Activated naive CD4-positive, alpha-beta T cell treated with anti-CD3 and anti-CD28 coated beads, Interleukin-2, amount 50 U/mL, for 24 hours (primary cell): ENCODE measurements at regions not wholly inside any gene's neighbourhood (a gene's known extent, or its start where the extent isn't known, plus 50 kb on each side); places are given as distances from the start of the nearest gene placed in this dataset.
"Not testable (repeated sequence)": the region's sequence is repeated elsewhere in the genome, so short reads cannot be mapped to it uniquely, and the experiment has no call there.

Experiments used
- H3K27ac Mint-ChIP-seq: one replicate; pipeline ENCODE4 v1.8.0; 2021; ENCODE audit warnings: mild to moderate bottlenecking, mixed read lengths
- H3K27me3 Mint-ChIP-seq: one replicate; pipeline ENCODE4 v1.8.0; 2021; ENCODE audit warnings: mixed read lengths
- H3K36me3 Mint-ChIP-seq: one replicate; pipeline ENCODE4 v1.8.0; 2021; ENCODE audit warnings: mixed read lengths
- H3K4me1 Mint-ChIP-seq: one replicate; pipeline ENCODE4 v1.8.0; 2021; ENCODE audit warnings: mixed read lengths
- H3K4me3 Mint-ChIP-seq: one replicate; pipeline ENCODE4 v1.8.0; 2021; ENCODE audit warnings: mild to moderate bottlenecking, mixed read lengths
- H3K9me3 Mint-ChIP-seq: one replicate; pipeline ENCODE4 v1.8.0; 2021; ENCODE audit warnings: mixed read lengths

DNA sequence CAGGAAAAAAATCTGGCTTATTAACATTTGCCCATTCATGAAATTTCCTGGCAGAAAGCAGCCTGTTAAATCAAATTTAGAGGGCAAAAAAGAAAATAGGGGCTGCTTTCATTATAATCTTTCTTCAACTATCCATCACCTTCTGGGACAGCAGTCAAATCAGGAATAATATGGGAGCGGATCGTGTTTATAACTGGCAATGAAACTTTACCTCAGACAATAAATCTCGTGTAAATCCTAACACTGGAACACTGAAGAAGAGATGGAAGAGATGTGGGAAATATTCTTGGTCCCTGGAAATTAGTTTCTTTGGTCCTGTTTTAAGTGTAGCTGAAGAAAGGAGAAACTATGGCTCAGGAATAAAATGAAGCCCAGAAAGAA is 77.5 kb upstream of the SERTAD2 start:
- no peaks in the 10 kb centered on the region for H3K9me3 Mint-ChIP-seq
- peaks cover 62% of the 10 kb centered on the region for H3K4me1 Mint-ChIP-seq
- peak overlapping the region; percentile 90 for H3K4me3 Mint-ChIP-seq
- H3K36me3 Mint-ChIP-seq, result peaks cover 6% of the 10 kb centered on the region
- H3K27ac Mint-ChIP-seq, result peak overlapping the region; percentile 99
- no peaks in the 10 kb centered on the region for H3K27me3 Mint-ChIP-seq

DNA sequence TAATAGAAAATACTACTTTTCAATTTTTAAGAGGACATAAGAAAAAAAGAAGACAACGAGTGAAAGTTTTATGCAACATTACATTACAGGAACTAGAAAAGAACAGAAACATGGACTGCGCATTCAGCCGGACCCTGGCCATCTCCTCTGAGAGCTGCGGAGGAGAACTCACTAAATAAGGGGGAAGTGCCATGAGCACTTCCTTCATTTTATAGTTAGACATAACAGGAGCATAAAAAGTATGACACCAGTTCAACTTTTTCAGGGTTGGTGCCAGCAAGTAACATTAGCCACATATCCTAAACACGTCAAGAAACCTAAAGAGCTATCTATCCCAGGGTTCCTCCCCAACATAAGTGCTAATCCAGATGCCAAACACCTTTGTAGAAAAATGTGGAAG is 78.0 kb upstream of the SERTAD2 start:
- Mint-ChIP-seq H3K4me3 (peak overlapping the region; percentile 90), H3K36me3 (peaks cover 6% of the 10 kb centered on the region), H3K4me1 (peaks cover 58% of the 10 kb centered on the region), H3K9me3 (no peaks in the 10 kb centered on the region), H3K27ac (peak overlapping the region; percentile 99), H3K27me3 (no peaks in the 10 kb centered on the region)

DNA sequence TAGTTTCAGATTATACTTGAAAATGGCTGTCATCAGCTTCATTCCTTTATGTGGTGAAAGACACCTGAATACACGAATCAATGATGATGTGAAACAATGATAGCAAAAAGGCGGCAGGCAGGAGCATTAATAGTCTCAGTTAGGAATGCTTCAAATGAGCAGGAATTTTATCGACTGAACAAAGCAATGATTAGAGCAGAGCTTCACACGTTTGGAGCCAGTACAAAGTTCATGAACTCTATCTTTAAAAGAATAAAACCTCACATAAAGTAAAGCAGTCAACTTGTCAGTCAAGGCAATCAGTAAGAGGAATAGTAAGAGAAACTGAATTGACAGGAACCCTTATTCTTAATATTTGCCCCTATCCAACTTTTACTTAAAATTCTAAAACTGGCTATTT is 78.4 kb upstream of the SERTAD2 start:
- Mint-ChIP-seq H3K9me3 (no peaks in the 10 kb centered on the region), H3K27me3 (no peaks in the 10 kb centered on the region), H3K4me3 (no peak overlapping the region), H3K36me3 (peaks cover 5% of the 10 kb centered on the region), H3K27ac (no peak overlapping the region), H3K4me1 (peaks cover 58% of the 10 kb centered on the region)

DNA sequence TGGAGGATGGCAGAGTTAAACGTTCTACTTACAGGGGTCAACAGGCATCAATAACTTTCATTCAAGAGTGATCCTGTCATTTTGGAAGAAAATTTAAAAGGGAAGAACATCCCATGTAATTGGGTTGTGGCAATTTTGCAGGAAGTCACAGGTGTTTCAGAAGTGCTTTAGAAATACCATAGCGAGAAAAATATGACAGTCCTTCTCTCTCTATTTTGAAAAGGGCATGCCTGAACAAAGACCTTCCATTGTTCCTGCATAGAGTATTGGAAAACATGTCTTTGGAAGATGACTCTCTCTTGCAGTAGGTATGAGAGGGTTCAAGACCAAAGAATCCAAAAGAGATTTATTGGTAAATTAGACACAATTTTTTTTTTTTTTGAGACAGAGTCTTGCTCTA is 81.8 kb upstream of the SERTAD2 start:
- H3K36me3 Mint-ChIP-seq, result peaks cover 4% of the 10 kb centered on the region
- no peak overlapping the region for H3K4me3 Mint-ChIP-seq
- H3K27ac Mint-ChIP-seq, result peak overlapping the region; percentile 68
- no peaks in the 10 kb centered on the region for H3K9me3 Mint-ChIP-seq
- peaks cover 47% of the 10 kb centered on the region for H3K4me1 Mint-ChIP-seq
- no peaks in the 10 kb centered on the region for H3K27me3 Mint-ChIP-seq

DNA sequence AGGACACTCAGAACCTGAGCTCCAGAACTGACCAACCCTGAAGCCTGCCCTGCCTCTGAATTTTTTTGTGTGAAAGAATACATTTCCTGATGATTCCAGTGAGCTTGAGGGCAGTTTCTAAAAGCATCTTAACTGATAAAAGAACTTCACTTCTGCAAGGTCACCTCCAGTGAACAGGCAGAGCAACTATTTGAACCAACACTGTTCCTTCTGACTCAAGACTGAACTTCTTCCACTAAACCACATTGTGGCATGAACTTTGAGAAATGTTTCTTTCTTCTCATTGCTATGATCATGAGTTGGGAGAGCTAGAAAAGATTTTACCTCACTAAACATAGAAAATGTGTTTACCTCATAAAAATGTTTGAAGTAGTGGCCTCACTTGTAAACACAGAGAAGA is 83.8 kb upstream of the SERTAD2 start:
- H3K27ac Mint-ChIP-seq, result peak overlapping the region; percentile 60
- H3K9me3 Mint-ChIP-seq, result no peaks in the 10 kb centered on the region
- H3K27me3 Mint-ChIP-seq, result no peaks in the 10 kb centered on the region
- H3K36me3 Mint-ChIP-seq, result peaks cover 4% of the 10 kb centered on the region
- peaks cover 28% of the 10 kb centered on the region for H3K4me1 Mint-ChIP-seq
- H3K4me3 Mint-ChIP-seq, result no peak overlapping the region

DNA sequence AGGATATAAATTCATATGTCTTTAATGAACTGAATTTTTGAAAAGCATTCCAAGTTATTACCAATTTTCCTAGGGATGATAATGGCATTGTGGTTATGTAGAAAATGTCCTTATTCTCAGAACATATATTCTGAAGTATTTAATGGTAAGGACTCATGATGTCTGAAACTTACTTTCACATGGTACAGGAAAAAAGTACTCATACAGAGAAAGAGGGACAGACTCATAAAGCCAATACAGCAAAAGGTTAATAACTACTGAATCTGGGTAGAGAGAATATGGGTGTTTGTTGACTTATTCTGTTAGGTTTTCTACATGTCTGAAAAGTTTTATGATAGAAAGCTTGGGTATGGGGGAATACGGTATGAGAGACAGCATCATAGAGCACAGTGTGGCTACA is 84.3 kb upstream of the SERTAD2 start:
- no peak overlapping the region for H3K4me3 Mint-ChIP-seq

DNA sequence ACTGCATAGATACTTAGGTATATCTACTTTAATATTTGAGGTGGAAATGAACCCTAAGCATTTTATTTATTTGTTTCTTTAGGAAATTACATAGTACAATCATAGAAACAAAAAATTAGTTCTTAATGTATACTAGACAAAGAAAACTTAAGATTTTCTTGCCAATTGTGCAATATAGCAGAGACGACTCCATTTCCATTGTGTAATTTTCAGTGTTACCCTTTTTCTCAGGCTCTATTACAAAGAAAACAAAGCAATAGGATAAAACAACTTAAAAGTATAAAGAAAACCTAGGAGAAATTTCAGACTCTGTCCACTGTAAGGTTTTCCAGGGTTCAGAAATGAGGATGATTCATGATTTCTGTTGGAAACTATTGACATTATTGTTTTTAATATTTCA is 89.0 kb upstream of the SERTAD2 start:
- Mint-ChIP-seq H3K4me3 (no peak overlapping the region), H3K27ac (no peak overlapping the region), H3K36me3 (no peaks in the 10 kb centered on the region), H3K4me1 (peaks cover 19% of the 10 kb centered on the region), H3K9me3 (no peaks in the 10 kb centered on the region), H3K27me3 (no peaks in the 10 kb centered on the region)

More for the DNA sequence above, 84.3 kb upstream of the SERTAD2 start:
- H3K27me3 Mint-ChIP-seq, result no peaks in the 10 kb centered on the region
- H3K4me1 Mint-ChIP-seq, result peaks cover 28% of the 10 kb centered on the region
- no peaks in the 10 kb centered on the region for H3K9me3 Mint-ChIP-seq
- peaks cover 4% of the 10 kb centered on the region for H3K36me3 Mint-ChIP-seq
- peak overlapping the region; percentile 75 for H3K27ac Mint-ChIP-seq

DNA sequence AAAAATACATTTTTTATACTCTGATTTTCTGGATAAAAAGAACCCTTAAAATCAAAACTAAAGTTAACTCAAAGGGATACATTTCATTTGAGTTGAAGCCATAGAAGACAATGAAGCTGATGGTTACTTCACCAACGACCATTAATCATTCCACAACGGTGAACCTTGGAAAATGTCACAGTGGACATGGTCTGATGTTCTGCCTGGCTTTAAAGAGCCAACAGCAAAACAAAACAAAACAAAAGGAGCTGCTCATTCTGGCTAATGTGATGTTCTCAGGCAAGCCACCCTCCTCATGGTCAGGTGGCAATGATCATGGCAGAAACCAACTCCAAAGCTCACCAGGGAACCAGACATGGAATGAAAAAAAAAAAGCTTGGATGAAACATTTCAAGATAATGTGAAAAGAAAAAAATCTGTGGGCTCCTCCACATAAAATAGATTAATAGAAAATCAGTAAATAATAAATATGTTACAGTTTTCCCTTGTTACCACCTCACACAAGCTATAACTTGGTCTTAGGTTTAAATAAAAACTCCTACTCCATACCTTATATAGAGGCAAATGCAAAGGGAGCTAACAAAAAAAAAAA is 90.1 kb upstream of the SERTAD2 start:
- H3K36me3 Mint-ChIP-seq, result no peaks in the 10 kb centered on the region
- no peaks in the 10 kb centered on the region for H3K9me3 Mint-ChIP-seq
- no peaks in the 10 kb centered on the region for H3K27me3 Mint-ChIP-seq
- peak overlapping the region; percentile 79 for H3K27ac Mint-ChIP-seq
- no peak overlapping the region for H3K4me3 Mint-ChIP-seq
- peaks cover 17% of the 10 kb centered on the region for H3K4me1 Mint-ChIP-seq

DNA sequence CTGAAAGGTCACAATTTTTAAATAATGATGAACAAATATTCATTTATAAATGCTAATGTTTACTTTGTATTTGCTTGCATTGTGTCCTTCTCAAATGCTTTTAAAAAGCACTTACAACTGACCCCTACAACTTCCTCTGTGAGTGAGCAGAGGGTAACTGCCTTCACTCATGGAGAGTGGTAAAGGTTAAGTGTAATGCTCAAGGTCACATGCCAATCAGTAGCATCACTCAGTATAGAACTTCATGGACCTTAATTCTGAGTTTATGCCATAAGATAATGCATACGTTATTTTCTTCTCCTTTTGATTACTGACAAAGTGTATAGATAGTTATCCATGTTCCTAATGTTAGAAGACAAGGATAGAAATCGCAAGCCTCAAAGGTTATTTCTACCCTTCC is 91.8 kb upstream of the SERTAD2 start:
- Mint-ChIP-seq H3K9me3 (no peaks in the 10 kb centered on the region), H3K36me3 (no peaks in the 10 kb centered on the region), H3K4me1 (peaks cover 28% of the 10 kb centered on the region), H3K4me3 (no peak overlapping the region), H3K27me3 (no peaks in the 10 kb centered on the region), H3K27ac (no peak overlapping the region)

DNA sequence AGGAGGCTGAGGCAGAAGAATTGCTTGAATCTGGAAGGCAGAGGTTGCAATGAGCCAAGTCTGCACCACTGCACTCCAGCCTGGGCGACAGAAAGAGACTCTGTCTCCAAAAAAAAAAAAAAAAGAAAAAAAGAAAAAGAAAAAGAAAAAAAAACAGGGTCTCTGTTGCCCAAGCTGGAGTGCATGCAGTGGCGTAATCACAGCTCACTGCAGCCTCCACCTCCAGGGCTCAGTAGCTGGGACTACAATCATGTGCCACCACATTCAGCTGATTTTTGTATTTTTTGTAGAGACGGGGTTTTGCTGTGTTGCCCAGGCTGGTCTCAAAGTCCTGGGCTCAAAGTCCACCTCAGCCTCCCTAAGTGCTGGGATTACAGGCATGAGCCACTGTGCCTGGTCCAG is 94.0 kb upstream of the SERTAD2 start:
- H3K36me3 Mint-ChIP-seq, H3K9me3 Mint-ChIP-seq, H3K27me3 Mint-ChIP-seq, H3K27ac Mint-ChIP-seq, H3K4me3 Mint-ChIP-seq: not testable (repeated sequence)
- H3K4me1 Mint-ChIP-seq, result peaks cover 37% of the 10 kb centered on the region

DNA sequence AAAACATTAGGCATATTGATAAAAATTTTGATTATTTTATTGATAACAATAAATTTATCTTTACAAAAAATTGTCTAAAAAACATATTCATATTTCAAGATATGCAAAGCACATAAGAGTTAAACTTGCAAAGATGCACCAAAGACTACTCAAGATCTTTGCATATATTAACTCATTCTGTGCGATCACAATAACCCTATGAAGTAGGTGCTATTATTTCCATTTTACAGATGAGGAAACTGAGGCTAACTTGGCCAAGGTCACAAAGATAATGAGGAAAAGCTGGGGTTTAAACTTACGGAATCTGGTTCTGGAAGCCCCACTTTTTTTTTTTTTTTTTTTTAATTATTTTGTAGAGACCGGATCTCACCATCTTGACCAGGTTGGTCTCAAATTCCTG is 94.4 kb upstream of the SERTAD2 start:
- Mint-ChIP-seq H3K27ac (peak overlapping the region; percentile 90), H3K36me3 (no peaks in the 10 kb centered on the region), H3K4me1 (peaks cover 38% of the 10 kb centered on the region), H3K4me3 (no peak overlapping the region), H3K9me3 (no peaks in the 10 kb centered on the region), H3K27me3 (no peaks in the 10 kb centered on the region)

DNA sequence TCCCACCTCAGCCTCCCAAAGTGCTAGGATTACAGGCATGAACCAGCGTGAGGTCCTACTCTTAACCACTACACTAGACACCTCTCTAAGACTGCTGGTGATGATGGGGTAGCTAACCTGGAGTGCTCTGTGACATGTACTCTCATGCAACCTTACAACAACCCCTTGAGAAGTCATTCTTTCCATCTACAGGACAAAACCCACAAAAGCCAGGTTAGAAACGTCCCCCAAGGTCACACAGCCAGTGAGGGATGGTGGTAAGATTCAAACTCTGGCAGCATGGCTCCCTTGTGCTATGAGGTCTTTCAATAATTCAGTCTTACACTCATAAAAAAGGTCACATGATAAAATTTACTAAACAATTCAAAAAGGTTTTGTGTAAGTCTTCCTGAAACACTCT is 94.8 kb upstream of the SERTAD2 start:
- Mint-ChIP-seq H3K9me3 (no peaks in the 10 kb centered on the region), H3K4me1 (peaks cover 38% of the 10 kb centered on the region), H3K27me3 (no peaks in the 10 kb centered on the region), H3K4me3 (peak overlapping the region; percentile 58), H3K36me3 (no peaks in the 10 kb centered on the region), H3K27ac (peak overlapping the region; percentile 90)

DNA sequence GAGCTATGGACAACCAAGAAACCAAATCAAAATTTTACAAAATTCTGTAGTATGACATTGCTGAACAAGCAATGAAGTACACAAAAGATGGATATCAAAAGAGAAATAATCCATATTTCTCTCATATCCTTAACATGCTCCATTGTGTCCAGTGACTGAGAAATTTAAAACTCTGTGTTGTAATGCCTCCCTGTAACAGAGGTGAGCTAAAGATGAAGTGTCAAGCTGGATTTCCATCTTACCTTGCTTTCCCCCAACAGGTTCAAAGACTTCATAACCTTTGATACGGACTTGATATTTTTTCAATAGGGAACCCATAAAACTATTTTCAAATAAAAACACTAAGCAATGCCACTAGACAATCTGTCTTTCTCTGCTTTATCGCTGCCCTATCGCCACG is 95.7 kb upstream of the SERTAD2 start:
- Mint-ChIP-seq H3K9me3 (no peaks in the 10 kb centered on the region), H3K27me3 (no peaks in the 10 kb centered on the region), H3K36me3 (no peaks in the 10 kb centered on the region)

DNA sequence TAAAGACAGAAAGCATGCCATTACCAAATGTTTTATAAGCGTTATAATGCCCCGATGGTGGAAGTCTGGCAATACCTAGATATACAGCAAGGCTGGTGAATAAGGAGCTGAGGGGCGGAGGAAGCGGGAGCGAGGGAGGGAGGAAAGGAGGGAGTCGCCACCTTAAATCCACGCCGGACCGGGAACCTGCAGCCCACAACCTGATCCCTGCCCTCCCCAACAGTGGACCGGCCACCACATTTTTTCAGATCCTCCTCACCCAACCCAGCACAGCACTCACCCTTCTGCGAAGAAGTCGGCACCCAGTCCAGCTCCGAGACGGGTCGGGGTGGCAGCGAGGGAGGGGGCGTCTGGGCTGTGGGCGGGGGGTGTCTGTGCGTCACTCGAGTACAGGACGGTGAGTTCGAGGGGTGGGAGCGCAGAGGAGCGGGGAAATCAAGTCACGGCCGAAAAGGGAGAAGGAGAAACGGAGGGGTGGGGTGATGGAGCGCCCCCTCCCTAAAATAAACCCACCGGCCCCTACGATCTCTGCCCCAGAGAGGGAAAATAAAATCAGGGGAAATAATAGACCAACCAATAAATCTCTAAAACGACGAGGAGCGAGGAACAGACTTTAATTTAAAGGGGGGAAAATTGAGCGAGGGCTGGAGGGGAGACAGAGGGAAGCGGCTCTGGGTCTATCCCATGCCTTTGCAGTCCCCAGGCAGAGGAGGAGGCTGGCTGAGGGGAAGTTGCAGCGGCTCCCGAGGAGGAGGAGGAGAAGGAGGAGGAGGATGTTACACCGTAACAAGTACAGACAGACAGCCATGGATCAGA is 96.5 kb upstream of the SERTAD2 start:
- Mint-ChIP-seq H3K27ac (peak overlapping the region; percentile 93), H3K27me3 (no peaks in the 10 kb centered on the region), H3K4me1 (peaks cover 34% of the 10 kb centered on the region), H3K4me3 (peak overlapping the region; percentile 93), H3K9me3 (no peaks in the 10 kb centered on the region), H3K36me3 (no peaks in the 10 kb centered on the region)

More for the DNA sequence above, 95.7 kb upstream of the SERTAD2 start:
- Mint-ChIP-seq H3K4me3 (peak overlapping the region; percentile 93), H3K4me1 (peaks cover 34% of the 10 kb centered on the region), H3K27ac (peak overlapping the region; percentile 93)

DNA sequence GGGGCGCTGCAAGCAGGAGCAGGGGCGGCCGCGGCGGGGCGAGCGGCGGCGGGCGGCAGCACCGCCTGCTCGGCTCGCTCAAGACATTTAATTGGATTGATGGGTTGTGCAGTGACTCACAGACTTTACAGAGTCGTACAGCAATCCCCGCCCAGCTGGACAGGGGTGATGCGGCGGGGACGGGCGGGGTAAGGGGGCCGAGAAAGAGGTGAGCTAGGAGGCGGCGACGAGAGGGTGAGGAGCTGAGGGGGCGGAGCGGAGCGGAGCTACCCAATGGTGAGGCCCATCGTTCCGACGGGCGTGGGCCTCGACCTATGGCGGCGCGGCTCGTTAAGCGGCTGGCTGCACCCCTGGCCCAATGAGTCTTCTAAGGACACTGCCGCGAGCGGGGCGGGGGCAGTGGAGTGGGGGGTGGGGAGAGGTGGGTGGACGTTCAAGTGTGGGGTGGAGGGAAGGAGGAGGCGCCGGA is 97.1 kb upstream of the SERTAD2 start:
- no peaks in the 10 kb centered on the region for H3K9me3 Mint-ChIP-seq
- H3K4me1 Mint-ChIP-seq, result peaks cover 32% of the 10 kb centered on the region
- peak overlapping the region; percentile 93 for H3K4me3 Mint-ChIP-seq
- H3K27me3 Mint-ChIP-seq, result no peaks in the 10 kb centered on the region
- no peaks in the 10 kb centered on the region for H3K36me3 Mint-ChIP-seq
- peak overlapping the region; percentile 96 for H3K27ac Mint-ChIP-seq
